Lung microvascular endothelial cell (primary cell): ENCODE measurements at regions not wholly inside any gene's neighbourhood (a gene's known extent, or its start where the extent isn't known, plus 50 kb on each side); places are given as distances from the start of the nearest gene placed in this dataset.
"Not testable (repeated sequence)": the region's sequence is repeated elsewhere in the genome, so short reads cannot be mapped to it uniquely, and the experiment has no call there.

Experiments
- DNase-seq, 2 donors: peaks; one replicate each; pipeline versions ENCODE4 v3.0.0 to v3.0.0-alpha.2; 2010; ENCODE audit warnings: low read depth in 2 of 2

GRCh38 chr15:35980719-35981118 is 434.8 kb upstream of the DPH6 start:
- peak in 1 of 2 donors; percentile 31 for DNase-seq

- peak; percentile 86 to 95 for DNase-seq
These were observed 440.3 kb upstream of the DPH6 start for GRCh38 chr15:35986191-35986721.

GRCh38 chr15:35987056-35987455 is 441.1 kb upstream of the DPH6 start:
- no peak for DNase-seq

- no peak for DNase-seq
These were observed 445.4 kb upstream of the DPH6 start for GRCh38 chr15:35991386-35991785.

GRCh38 chr15:35992791-35993190 is 446.8 kb upstream of the DPH6 start:
- no peak for DNase-seq

DNA sequence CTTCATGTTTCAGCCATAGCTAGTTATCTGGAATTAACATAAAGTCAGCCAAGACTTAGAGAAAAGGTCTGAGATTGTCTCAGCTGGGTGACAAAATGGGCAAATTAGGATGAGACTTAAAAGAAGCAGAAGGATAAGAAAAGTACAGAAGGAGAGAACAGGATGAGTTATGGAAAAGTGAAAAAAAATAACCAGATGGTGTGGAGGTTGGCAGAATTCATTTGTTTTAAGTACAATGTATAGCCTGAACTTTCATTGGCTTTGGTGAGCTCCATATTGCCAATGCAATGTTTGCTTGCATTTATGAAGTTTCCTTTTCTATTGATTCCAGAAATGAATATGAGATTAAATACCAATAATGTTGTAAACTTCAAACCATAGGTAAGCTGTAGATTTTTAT is 447.2 kb upstream of the DPH6 start:
- no peak for DNase-seq

DNA sequence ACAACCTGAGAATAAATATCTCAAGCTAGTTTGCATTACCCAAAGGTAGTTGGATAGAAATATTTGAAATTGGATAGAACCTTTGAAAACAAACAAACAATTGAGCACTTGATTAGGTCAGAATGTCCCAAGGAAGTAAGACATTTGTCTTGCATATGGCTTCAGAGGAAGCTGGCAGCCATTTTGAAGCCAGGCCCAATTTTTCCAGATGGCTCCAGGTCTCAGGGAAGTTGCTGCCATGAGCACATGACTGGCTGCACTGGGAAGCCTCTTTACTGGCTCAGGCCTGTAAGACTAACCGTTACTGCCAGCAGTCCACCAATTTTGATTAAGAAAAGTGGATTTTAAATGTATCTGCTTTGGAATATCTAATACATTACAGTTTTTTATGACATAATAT is 448.9 kb upstream of the DPH6 start:
- DNase-seq: no peak

DNA sequence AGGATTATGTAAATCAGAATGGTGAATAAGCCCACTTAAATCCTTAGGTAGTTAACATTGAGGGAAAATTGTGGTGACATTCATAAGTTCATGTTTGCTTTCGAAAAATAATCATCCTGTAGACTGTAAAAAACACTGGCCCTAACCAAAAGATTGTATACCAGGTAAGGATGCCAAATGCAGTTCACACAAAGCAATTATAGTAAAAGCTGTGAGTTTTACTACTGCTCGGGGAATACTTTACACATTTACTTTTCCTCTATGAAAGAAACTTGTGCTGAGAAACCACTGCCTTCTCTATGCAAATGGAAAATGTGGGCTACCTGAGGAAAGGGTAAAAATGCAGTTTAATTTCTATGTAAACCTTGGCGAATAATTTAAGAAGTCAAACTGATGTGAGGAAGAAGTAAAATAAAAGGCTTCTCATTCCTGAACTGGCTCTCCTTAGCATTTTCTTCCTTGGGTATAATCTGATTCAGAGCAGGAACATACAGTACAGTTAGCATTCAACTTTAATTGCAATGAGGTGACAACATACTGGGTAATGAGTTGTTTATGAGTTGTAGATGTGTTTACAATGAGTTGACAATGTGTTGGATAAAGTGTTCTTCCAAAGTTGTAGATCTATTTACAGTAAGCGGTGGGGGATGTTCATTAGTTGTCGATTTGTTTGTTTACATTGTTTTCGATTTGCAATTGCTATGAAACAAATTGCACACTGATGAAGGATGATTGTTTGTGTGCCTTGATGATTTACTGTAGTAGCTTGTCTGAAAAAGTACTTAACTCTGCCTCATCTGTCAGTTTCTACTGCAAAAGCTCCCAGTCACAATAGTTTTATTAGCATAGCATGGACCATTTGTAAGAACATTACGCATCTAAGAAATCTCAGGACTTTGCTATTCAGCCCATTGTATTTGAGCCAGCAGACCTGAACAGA is 453.0 kb upstream of the DPH6 start:
- DNase-seq: no peak

DNA sequence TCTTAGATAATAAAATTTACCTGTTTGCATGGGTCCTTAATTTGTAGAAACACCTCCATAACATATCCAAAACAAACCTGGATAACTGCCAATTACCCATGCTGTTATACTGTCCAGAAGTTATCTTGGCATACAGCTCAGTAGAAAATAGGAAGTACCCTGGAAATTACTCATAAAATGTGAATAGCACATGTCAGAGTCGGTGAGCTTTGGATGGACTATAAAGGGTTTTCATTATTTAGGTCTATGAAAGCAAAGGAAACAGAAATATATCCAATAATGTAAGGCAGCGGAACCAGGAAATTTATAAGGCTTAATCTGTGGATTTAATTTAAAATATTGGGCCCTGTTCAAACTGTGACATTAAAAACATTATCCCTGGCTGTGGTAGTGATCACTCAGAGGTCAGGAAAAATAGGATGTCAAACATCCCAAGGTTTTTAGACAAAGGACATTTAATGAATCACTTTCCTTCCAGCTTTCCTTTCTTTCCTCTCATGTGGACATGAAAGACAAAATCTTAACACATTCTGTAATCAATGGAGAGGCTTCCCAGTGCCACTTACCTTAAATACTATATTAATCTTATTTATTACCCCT is 459.0 kb upstream of the DPH6 start:
- DNase-seq: peak; percentile 80 to 84

DNA sequence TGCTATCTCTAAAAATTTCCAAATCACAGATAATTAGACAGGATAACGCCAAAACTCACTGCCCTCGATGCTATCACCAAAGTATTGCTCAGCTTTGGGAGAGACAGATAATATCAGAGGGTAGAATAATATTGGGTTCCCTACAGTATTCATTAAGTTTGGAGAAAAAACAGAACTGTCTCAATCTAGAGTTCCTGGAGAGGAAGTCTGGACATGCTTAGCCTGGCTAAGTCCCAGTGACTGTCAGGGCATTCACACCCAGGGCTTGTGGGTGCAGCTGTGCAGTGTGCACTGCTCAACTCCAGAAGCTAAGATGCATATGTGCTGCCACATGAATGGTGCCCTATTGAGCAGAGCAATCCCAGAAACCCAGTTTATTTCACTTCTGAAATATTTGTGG is 459.6 kb upstream of the DPH6 start:
- DNase-seq: peak; percentile 11 to 41

DNA sequence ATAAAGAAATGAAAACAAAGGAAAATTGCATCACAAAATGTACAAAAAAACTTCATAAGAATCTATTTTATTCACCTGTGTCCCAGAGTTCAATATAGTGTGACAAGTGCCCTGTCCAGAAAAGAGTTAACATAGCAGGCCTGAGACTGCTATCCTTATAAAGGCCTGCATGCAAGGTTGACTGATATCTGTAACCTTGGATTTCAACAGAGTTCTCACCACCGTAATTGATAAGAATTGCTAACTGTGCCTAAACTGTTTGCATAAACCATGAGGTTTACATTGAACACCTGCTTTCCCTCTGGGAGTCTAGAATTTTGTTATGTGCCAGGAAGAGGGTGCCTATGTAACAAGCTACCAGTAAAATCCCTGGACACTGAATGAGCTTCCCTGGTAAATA is 461.7 kb upstream of the DPH6 start:
- no peak for DNase-seq

GRCh38 chr15:36008719-36009118 is 462.8 kb upstream of the DPH6 start:
- no peak for DNase-seq

DNA sequence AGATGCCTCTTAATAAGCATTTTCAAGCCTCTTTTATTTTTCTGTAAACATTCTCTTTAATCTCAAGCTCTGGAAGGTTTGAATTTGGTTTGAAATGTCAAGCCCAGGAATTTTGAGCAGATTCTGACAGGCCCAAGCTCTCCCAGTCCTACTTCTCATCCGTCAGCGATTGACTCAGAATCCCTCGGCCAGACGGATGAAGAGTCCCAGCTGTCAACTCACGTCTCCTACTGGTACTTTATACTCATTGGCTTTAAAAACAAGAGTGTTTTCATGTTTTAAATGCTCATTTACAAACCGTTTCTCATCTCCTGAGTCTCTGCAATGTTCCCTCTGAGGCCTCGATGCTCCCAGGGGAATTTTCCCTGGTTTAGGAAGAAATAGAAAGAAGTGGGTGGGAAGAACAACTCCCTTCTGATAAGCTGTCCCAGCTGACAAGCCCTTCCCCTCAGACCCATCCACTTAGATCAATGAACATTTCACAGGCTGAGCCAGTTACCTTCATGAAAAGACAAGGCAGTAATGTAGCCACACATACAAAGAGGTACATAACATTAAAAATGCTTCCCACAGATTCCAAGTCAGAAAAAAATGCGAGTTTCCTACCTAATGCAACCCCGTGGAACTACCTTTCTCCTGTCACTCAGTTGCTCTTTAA is 478.2 kb upstream of the DPH6 start:
- no peak for DNase-seq

GRCh38 chr15:36026627-36027283 is 480.8 kb upstream of the DPH6 start:
- DNase-seq: no peak

GRCh38 chr15:36029606-36030210 is 483.7 kb upstream of the DPH6 start:
- no peak for DNase-seq

DNA sequence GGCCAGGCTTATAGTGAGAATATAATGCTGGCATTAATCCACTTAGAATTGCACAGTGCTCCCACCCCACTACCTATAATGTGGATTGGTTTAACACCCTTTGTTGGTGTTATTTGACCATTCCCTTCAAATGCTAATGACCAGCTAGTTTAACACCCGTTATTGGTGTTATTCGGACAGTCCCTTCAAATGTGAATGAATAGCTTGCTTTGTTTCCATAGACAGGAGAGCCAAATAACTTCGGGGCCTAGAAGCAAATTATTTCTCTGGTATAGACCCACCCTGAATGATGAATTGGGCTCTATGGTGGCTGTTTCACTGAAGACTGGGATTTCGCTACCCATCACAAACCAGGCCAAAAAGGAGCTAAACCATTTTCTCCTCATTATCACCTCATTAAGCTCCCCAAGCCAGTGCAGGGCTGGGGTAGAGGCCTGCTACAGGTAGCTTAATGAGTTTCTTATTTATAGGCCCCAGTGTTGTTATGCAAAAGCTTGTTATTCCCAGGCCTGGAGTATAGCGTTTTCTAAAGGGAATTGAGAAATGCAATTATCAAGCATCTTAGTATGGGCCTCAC is 494.1 kb upstream of the DPH6 start:
- DNase-seq: no peak

DNA sequence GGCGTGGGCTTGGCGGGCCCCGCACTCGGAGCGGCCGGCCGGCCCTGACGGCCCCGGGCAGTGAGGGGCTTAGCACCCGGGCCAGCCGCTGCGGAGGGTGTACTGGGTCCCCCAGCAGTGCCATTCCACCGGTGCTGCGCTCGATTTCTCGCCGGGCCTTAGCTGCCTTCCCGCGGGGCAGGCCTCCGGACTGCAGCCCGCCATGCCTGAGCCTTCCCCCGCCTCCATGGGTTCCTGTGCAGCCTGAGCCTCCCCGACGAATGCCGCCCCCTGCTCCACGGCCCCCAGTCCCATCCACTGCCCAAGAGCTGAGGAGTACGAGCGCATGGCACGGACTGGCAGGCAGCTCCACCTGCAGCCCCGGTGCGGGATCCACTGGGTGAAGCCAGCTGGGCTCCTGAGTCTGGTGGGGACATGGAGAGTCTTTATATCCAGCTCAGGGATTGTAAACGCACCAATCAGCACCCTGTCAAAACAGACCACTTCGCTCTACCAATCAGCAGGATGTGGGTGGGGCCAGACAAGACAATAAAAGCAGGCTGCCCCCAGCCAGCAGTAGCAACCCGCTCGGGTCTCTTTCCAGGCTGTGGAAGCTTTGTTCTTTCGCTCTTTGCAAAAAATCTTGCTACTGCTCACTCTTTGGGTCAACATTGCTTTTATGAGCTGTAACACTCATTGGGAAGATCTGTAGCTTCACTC is 501.2 kb upstream of the DPH6 start:
- DNase-seq: not testable (repeated sequence)

DNA sequence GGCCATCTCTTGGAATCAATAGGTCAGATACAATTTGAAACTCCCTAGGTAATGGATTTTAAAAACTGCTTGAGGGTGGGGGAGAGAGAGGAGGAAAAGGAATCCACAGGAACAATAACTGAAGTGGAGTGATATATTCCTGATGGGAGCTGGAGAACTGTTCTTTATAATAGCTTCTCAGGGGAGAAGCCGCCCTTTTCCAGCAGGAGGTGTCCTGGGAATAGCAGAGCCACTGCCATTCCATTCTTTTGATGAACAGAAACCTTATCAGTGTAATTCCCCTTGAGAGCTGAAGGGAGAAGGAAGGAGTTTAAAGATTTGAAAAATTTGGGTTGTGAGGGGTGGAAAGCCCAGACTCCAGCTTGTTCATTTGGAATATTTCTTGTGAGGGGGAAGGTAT is 504.9 kb upstream of the DPH6 start:
- DNase-seq: no peak

- DNase-seq: peak in 1 of 2 donors; percentile 5
These were observed 506.7 kb upstream of the DPH6 start for GRCh38 chr15:36052641-36053040.

GRCh38 chr15:36053746-36054145 is 507.8 kb upstream of the DPH6 start:
- DNase-seq: no peak
